IPS-NIHi7 (cell line): ENCODE measurements at regions not wholly inside any gene's neighbourhood (a gene's known extent, or its start where the extent isn't known, plus 50 kb on each side); places are given as distances from the start of the nearest gene placed in this dataset.
A peak's percentile ranks its signal among the peaks of the same experiment; 100 is the strongest.

Experiments
- DNase-seq: peaks from one replicate; pipeline ENCODE4 v3.0.0; 2012; ENCODE audit warnings: mixed read lengths; ENCODE audit errors: extremely low spot score

- DNase-seq = no peak
These were observed 288.7 kb downstream of the SOX9 start for GRCh38 chr17:72409405-72410002.

GRCh38 chr17:72411124-72411563 lies 290.3 kb downstream of the SOX9 start:
- DNase-seq = no peak

- DNase-seq = no peak
These were observed 291.8 kb downstream of the SOX9 start for GRCh38 chr17:72412650-72413076.

GRCh38 chr17:72413077-72414031 lies 292.5 kb downstream of the SOX9 start:
- no peak for DNase-seq

- DNase-seq = no peak
These were observed 293.2 kb downstream of the SOX9 start for GRCh38 chr17:72414032-72414396.

- DNase-seq = no peak
These were observed 294.4 kb downstream of the SOX9 start for GRCh38 chr17:72414967-72415853.

- no peak for DNase-seq
These were observed 295.3 kb downstream of the SOX9 start for GRCh38 chr17:72416054-72416675.

- DNase-seq = no peak
These were observed 296.1 kb downstream of the SOX9 start for GRCh38 chr17:72416905-72417304.

- DNase-seq = no peak
These were observed 296.8 kb downstream of the SOX9 start for GRCh38 chr17:72417627-72418026.

GRCh38 chr17:72419866-72420774 lies 299.3 kb downstream of the SOX9 start:
- DNase-seq = no peak

GRCh38 chr17:72420775-72421127 lies 299.9 kb downstream of the SOX9 start:
- no peak for DNase-seq

GRCh38 chr17:72421128-72422092 lies 300.6 kb downstream of the SOX9 start:
- no peak for DNase-seq

GRCh38 chr17:72422204-72422504 lies 301.3 kb downstream of the SOX9 start:
- DNase-seq = no peak

- DNase-seq = peak; percentile 28
These were observed 301.9 kb downstream of the SOX9 start for GRCh38 chr17:72422505-72423285.

- no peak for DNase-seq
These were observed 302.4 kb downstream of the SOX9 start for GRCh38 chr17:72423286-72423589.

GRCh38 chr17:72423718-72424117 lies 302.9 kb downstream of the SOX9 start:
- no peak for DNase-seq

GRCh38 chr17:72424505-72425117 lies 303.8 kb downstream of the SOX9 start:
- DNase-seq = no peak

GRCh38 chr17:72425133-72425793 lies 304.4 kb downstream of the SOX9 start:
- DNase-seq = no peak
